Gastrocnemius medialis (tissue), 4 donors: ENCODE measurements at regions not wholly inside any gene's neighbourhood (a gene's known extent, or its start where the extent isn't known, plus 50 kb on each side); places are given as distances from the start of the nearest gene placed in this dataset.
"Not testable (repeated sequence)": the region's sequence is repeated elsewhere in the genome, so short reads cannot be mapped to it uniquely, and the experiment has no call there.

ENCODE experiments used
- CTCF ChIP-seq, 5 experiments: fragments of 450-650 bp in 3 of 5; fragments of 200-600 bp in 2 of 5; sonication (generic) in 2 of 5; IDR thresholded peaks in 4 of 5; conservative IDR thresholded peaks in 1 of 5; 1 replicate in 4 of 5; 2 replicates in 1 of 5; pipeline ENCODE4 v1.5.1; 2016 to 2019; ENCODE audit warnings: antibody characterized with exemption in 5 of 5, mild to moderate bottlenecking in 3 of 5, moderate library complexity in 3 of 5
- POLR2A ChIP-seq, 2 donors: fragments of 450-650 bp; IDR thresholded peaks; one replicate each; pipeline ENCODE4 v1.6.1; 2017; ENCODE audit warnings: antibody characterized with exemption in 2 of 2, mild to moderate bottlenecking in 2 of 2, moderate library complexity in 2 of 2

GRCh38 chrY:17716329-17717043, 163.5 kb downstream of the CDY2B start:
- TF ChIP-seq CTCF (IDR thresholded peaks at IDR 0.05 in 4 of 5, conservative IDR thresholded peaks at IDR 0.05 in 1 of 5); POLR2A (IDR thresholded peaks at IDR 0.05): not testable (repeated sequence)
